ENCODE measurements at regions not wholly inside any gene's neighbourhood (a gene's known extent, or its start where the extent isn't known, plus 50 kb on each side); places are given as distances from the start of the nearest gene placed in this dataset.

DNA sequence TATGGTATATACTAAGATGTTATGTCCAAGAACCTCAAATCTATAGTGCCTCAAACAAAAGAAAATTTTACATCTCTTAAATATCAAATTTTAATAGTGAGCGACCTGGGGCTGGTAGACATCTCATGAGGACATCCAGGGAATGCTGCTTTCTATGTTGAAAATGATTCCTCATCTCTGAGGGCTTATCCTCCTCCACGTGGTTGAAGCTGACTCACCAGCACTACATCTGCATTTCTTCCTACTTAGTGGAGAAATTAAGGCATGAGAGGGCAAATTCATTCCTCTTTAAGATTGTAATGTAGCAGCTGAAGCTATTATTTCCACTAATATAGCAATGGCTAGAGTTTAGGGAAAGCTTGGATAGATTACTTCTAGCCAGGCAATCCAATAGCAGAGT lies 529.5 kb downstream of the COL11A1 start:
- ATAC-seq, result no peak
- no peak for DNase-seq (ENCODE audit: low read depth, low spot score)
- intact Hi-C loops (cut with micrococcal nuclease; ENCODE audit: unreplicated experiment) (no loop called here), in situ Hi-C loops (cut with MboI) (no loop called here)
- Histone ChIP-seq H4K20me1 (ENCODE audit: control insufficient read depth, insufficient read depth) (no peaks in the 10 kb centered on the region), H3K36me3 (ENCODE audit: control insufficient read depth in 2 of 2, insufficient read depth in 2 of 2, low read length in 1 of 2) (no peaks in the 10 kb centered on the region), H3K9ac (ENCODE audit: control insufficient read depth, insufficient read depth, low read length) (no peak overlapping the region), H3K4me3 (no peak overlapping the region), H3K27ac (ENCODE audit: control insufficient read depth, insufficient read depth) (no peak overlapping the region), H3K27me3 (replicated peaks in 1 of 2; ENCODE audit: control insufficient read depth in 2 of 2, insufficient read depth in 2 of 2, low read length in 1 of 2) (no peaks in the 10 kb centered on the region), H3K4me2 (ENCODE audit: control insufficient read depth, insufficient read depth) (no peak overlapping the region), H2AFZ (ENCODE audit: control insufficient read depth, low read depth, low read length) (no peak overlapping the region), H3K79me2 (ENCODE audit: control insufficient read depth, insufficient read depth, low read length) (no peaks in the 10 kb centered on the region), H3K4me1 (ENCODE audit: control insufficient read depth, insufficient read depth, low read length) (no peaks in the 10 kb centered on the region), H3K9me3 (replicated peaks; ENCODE audit: control insufficient read depth, insufficient read depth, low read length) (no peaks in the 10 kb centered on the region)
- no peak for FAIRE-seq
- 0% methylated on average over 2 of the region's 2 CpGs for WGBS (ENCODE audit: insufficient coverage, insufficient replicate concordance, low lambda C conversion rate, missing lambda C conversion rate)
- TF ChIP-seq POLR2AphosphoS5 (IDR thresholded peaks at IDR 0.05; ENCODE audit: low read length), result no peak
- TF ChIP-seq ESRRA (IDR thresholded peaks at IDR 0.05; ENCODE audit: low read length), result no peak
- TF ChIP-seq HDGF (IDR thresholded peaks at IDR 0.05), result no peak
- TF ChIP-seq NRF1 (conservative IDR thresholded peaks at IDR 0.05; ENCODE audit: low read depth, low read length), result no peak
- no peak for TF ChIP-seq MEF2B (IDR thresholded peaks at IDR 0.05; ENCODE audit: partially characterized antibody, poor library complexity, severe bottlenecking)
- TF ChIP-seq RELA (IDR thresholded peaks at IDR 0.05; ENCODE audit: borderline replicate concordance, partially characterized antibody), result no peak
- TF ChIP-seq CREM (IDR thresholded peaks at IDR 0.05; ENCODE audit: low read depth), result no peak
- TF ChIP-seq MEF2A (IDR thresholded peaks at IDR 0.05; ENCODE audit: insufficient read depth, low read depth, low read length), result no peak
- TF ChIP-seq SP1 (IDR thresholded peaks at IDR 0.05; ENCODE audit: low read depth, low read length), result no peak
- no peak for TF ChIP-seq POLR2AphosphoS2 (IDR thresholded peaks at IDR 0.05; ENCODE audit: low read depth, low read length)
- no peak for TF ChIP-seq NR2C2 (IDR thresholded peaks at IDR 0.05; ENCODE audit: borderline replicate concordance, control insufficient read depth, insufficient read length, low read depth)
- TF ChIP-seq, protein P1, sequence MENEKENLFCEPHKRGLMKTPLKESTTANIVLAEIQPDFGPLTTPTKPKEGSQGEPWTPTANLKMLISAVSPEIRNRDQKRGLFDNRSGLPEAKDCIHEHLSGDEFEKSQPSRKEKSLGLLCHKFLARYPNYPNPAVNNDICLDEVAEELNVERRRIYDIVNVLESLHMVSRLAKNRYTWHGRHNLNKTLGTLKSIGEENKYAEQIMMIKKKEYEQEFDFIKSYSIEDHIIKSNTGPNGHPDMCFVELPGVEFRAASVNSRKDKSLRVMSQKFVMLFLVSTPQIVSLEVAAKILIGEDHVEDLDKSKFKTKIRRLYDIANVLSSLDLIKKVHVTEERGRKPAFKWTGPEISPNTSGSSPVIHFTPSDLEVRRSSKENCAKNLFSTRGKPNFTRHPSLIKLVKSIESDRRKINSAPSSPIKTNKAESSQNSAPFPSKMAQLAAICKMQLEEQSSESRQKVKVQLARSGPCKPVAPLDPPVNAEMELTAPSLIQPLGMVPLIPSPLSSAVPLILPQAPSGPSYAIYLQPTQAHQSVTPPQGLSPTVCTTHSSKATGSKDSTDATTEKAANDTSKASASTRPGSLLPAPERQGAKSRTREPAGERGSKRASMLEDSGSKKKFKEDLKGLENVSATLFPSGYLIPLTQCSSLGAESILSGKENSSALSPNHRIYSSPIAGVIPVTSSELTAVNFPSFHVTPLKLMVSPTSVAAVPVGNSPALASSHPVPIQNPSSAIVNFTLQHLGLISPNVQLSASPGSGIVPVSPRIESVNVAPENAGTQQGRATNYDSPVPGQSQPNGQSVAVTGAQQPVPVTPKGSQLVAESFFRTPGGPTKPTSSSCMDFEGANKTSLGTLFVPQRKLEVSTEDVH (IDR thresholded peaks at IDR 0.05; ENCODE audit: low read depth, partially characterized antibody), result no peak
- TF ChIP-seq, protein P2, sequence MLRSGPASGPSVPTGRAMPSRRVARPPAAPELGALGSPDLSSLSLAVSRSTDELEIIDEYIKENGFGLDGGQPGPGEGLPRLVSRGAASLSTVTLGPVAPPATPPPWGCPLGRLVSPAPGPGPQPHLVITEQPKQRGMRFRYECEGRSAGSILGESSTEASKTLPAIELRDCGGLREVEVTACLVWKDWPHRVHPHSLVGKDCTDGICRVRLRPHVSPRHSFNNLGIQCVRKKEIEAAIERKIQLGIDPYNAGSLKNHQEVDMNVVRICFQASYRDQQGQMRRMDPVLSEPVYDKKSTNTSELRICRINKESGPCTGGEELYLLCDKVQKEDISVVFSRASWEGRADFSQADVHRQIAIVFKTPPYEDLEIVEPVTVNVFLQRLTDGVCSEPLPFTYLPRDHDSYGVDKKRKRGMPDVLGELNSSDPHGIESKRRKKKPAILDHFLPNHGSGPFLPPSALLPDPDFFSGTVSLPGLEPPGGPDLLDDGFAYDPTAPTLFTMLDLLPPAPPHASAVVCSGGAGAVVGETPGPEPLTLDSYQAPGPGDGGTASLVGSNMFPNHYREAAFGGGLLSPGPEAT (IDR thresholded peaks at IDR 0.05; ENCODE audit: low read depth), result no peak
- TF ChIP-seq CHD4 (IDR thresholded peaks at IDR 0.05), result no peak
- TF ChIP-seq SPI1 (IDR thresholded peaks at IDR 0.05; ENCODE audit: borderline replicate concordance, insufficient read depth, low read depth, low read length), result no peak
- TF ChIP-seq RAD51 (IDR thresholded peaks at IDR 0.05), result no peak
- ChIA-PET POLR2A (no interaction called here), CTCF (no interaction called here), RAD21 (ENCODE audit: unreplicated experiment) (no interaction called here), SMC1A (ENCODE audit: uncharacterized antibody, unreplicated experiment) (no interaction called here)
- no TSS peak for BruUV-seq (replicated peaks)
